A549 (cell line): ENCODE measurements at regions not wholly inside any gene's neighbourhood (a gene's known extent, or its start where the extent isn't known, plus 50 kb on each side); places are given as distances from the start of the nearest gene placed in this dataset.

ENCODE experiments used
- ATAC-seq, 2 experiments: fragments of 200-7000 bp in 1 of 2; fragments of >200 bp in 1 of 2; cut with Nextera tagmentation in 1 of 2; cut with Tn5 transposase in 1 of 2; 3 replicates each; pipeline versions ENCODE4 v1.8.0 to v1.9.1; 2018 to 2020; ENCODE audit warnings: mild to moderate bottlenecking in 1 of 2, moderate library complexity in 1 of 2
- CTCF ChIA-PET: fragments of 300-600 bp; sonication (Branson Sonifier 250); formaldehyde crosslinking; extraction: SDS; loops from one replicate; lab custom pipeline; 2021; ENCODE audit warnings: antibody characterized with exemption, inconsistent platforms; lab: Yijun Ruan, JAX
- POLR2A ChIA-PET: fragments of 350-600 bp; formaldehyde crosslinking; extraction: SDS; loops from one replicate; lab custom pipeline; 2021; ENCODE audit warnings: antibody characterized with exemption, inconsistent platforms; lab: Yijun Ruan, JAX
- DNase-seq, 2 experiments: peaks; one replicate each; pipeline versions ENCODE4 v3.0.0 to v3.0.0-alpha.2; 2011 to 2016; ENCODE audit warnings: low read depth in 1 of 2, low spot score in 1 of 2
- FAIRE-seq: peaks from 2 replicates; lab custom pipeline; 2011; peaks lifted over from hg19 to GRCh38; lab: Jason Lieb, UNC
- H3K27ac ChIP-seq, 2 experiments: fragments of >200 bp; sonication (Bioruptor Twin); formaldehyde crosslinking; 3 replicates each; pipeline ENCODE4 v1.5.1; 2016 to 2017
- H3K4me1 ChIP-seq: fragments of >200 bp; sonication (Bioruptor Twin); formaldehyde crosslinking; 3 replicates; pipeline ENCODE4 v1.6.1; 2016
- H3K4me2 ChIP-seq: fragments of >200 bp; sonication (Bioruptor Twin); formaldehyde crosslinking; 3 replicates; pipeline ENCODE4 v1.6.1; 2016
- H3K4me3 ChIP-seq: fragments of >200 bp; sonication (Bioruptor Twin); formaldehyde crosslinking; 3 replicates; pipeline ENCODE4 v1.5.1; 2016
- H3K9me3 ChIP-seq: fragments of >200 bp; sonication (Bioruptor Twin); formaldehyde crosslinking; 3 replicates; pipeline ENCODE4 v1.6.1; 2016
- CBX8 ChIP-seq: fragments of 200-600 bp; sonication (generic); IDR thresholded peaks from 2 replicates; pipeline ENCODE4 v1.6.1; 2016
- CEBPB ChIP-seq, 2 experiments: fragments of >200 bp in 1 of 2; sonication (Bioruptor Twin) in 1 of 2; formaldehyde crosslinking in 1 of 2; IDR thresholded peaks; 2 replicates each; pipeline ENCODE4 v1.6.1; 2012 to 2016
- FOSL2 ChIP-seq, 2 experiments: fragments of 450-650 bp in 1 of 2; fragments of >200 bp in 1 of 2; sonication (Bioruptor Twin) in 1 of 2; formaldehyde crosslinking; IDR thresholded peaks; 2 replicates each; pipeline versions ENCODE4 v1.5.0 to v1.6.1; 2016 to 2020; ENCODE audit warnings: mild to moderate bottlenecking in 1 of 2, moderate library complexity in 1 of 2
- GATA3 ChIP-seq: IDR thresholded peaks from 2 replicates; pipeline ENCODE4 v1.6.1; 2012; ENCODE audit warnings: borderline replicate concordance
- HDAC2 ChIP-seq: fragments of 200-600 bp; sonication (generic); IDR thresholded peaks from 2 replicates; pipeline ENCODE4 v1.6.1; 2016
- HES2 ChIP-seq: fragments of >200 bp; sonication (Bioruptor Twin); formaldehyde crosslinking; IDR thresholded peaks from 2 replicates; pipeline ENCODE4 v1.6.1; 2016
- HOXB13 ChIP-seq: fragments of 250-450 bp; sonication (Bioruptor Pico); IDR thresholded peaks from 2 replicates; pipeline ENCODE4 v1.5.0; 2020; ENCODE audit warnings: low read depth, mild to moderate bottlenecking, moderate library complexity
- JUNB ChIP-seq: fragments of >200 bp; sonication (Bioruptor Twin); formaldehyde crosslinking; IDR thresholded peaks from 2 replicates; pipeline ENCODE4 v1.6.1; 2016
- MAFK ChIP-seq: fragments of 450-650 bp; IDR thresholded peaks from 2 replicates; pipeline ENCODE4 v1.6.1; 2014; ENCODE audit not compliant: partially characterized antibody
- PHF8 ChIP-seq: fragments of 200-600 bp; sonication (generic); IDR thresholded peaks from 2 replicates; pipeline ENCODE4 v1.6.1; 2016; ENCODE audit warnings: low read depth, mild to moderate bottlenecking, antibody characterized with exemption, moderate library complexity, borderline replicate concordance
- POLR2AphosphoS2 ChIP-seq: conservative IDR thresholded peaks from 2 replicates; pipeline ENCODE4 v1.6.1; 2012; ENCODE audit warnings: low read length, improper control_type of control experiment, inconsistent platforms
- RARB ChIP-seq: fragments of 250-450 bp; sonication (Bioruptor Pico); IDR thresholded peaks from 2 replicates; pipeline ENCODE4 v1.8.0; 2021; ENCODE audit warnings: mild to moderate bottlenecking, moderate library complexity
- REST ChIP-seq: fragments of 200-600 bp; sonication (generic); IDR thresholded peaks from 2 replicates; pipeline ENCODE4 v1.6.1; 2016; ENCODE audit warnings: antibody characterized with exemption, mild to moderate bottlenecking, moderate library complexity
- RNF2 ChIP-seq: fragments of 200-600 bp; sonication (generic); IDR thresholded peaks from 2 replicates; pipeline ENCODE4 v1.6.1; 2016; ENCODE audit warnings: low read depth, mild to moderate bottlenecking, antibody characterized with exemption, moderate library complexity, borderline replicate concordance
- ZNF302 ChIP-seq: fragments of 250-450 bp; sonication (Bioruptor Pico); IDR thresholded peaks from 2 replicates; pipeline ENCODE4 v1.9.0; 2021; ENCODE audit warnings: inconsistent platforms, mild to moderate bottlenecking, moderate library complexity
- WGBS: methylation state at CpG from one replicate; pipeline ENCODE4 v1.1.6; 2017; ENCODE audit errors: missing lambda C conversion rate; 5-methylcytosine and 5-hydroxymethylcytosine counted together

- no peak overlapping the region for H3K4me3 ChIP-seq
- H3K4me1 ChIP-seq = peaks cover 52% of the 10 kb centered on the region
- peak in 1 of 2 experiments; percentile 84; a peak in 3 of 6 replicates for ATAC-seq
- POLR2A ChIA-PET = interaction anchor here (1.1 kb wide), 1 partner anchor 87 kb away, joined by 3 read pairs; no protein-coding TSS in a partner anchor
- TF ChIP-seq HES2 (no peak), GATA3 (peak; percentile 79), REST (no peak), MAFK (no peak), HDAC2 (no peak), POLR2AphosphoS2 (no peak), PHF8 (no peak), CBX8 (no peak)
- TF ChIP-seq, all 56 proteins: peak for 1
- WGBS = 47% methylated on average over 1 of the region's 1 CpG
- CTCF ChIA-PET = interaction anchor here (1.1 to 1.3 kb wide), 2 partner anchors 12 to 131 kb away, joined by 3 to 4 read pairs; no protein-coding TSS in a partner anchor
- Histone ChIP-seq H3K9me3 (no peaks in the 10 kb centered on the region), H3K27ac (peak overlapping the region; percentile 67 to 80), H3K4me2 (peak overlapping the region; percentile 50)
- DNase-seq = peak in 1 of 2 experiments; percentile 82
- FAIRE-seq = no peak
Observed at GRCh38 chr4:74544655-74545361, 99.9 kb downstream of the AREG start.

GRCh38 chr4:74545448-74545847 lies 100.5 kb downstream of the AREG start:
- peaks cover 47% of the 10 kb centered on the region for H3K4me1 ChIP-seq
- FAIRE-seq = no peak
- no peak for TF ChIP-seq HOXB13 (CRISPR knock-in tag)
- TF ChIP-seq CEBPB (IDR thresholded peaks at IDR 0.05) = peak; percentile 11 to 84; a peak in 2 of 4 replicates
- peak; percentile 46 for TF ChIP-seq MAFK
- TF ChIP-seq, all 56 proteins: peak for 2
- CTCF ChIA-PET = interaction anchor here (1.1 kb wide), 1 partner anchor 13 kb away, joined by 3 read pairs; no protein-coding TSS in a partner anchor
- DNase-seq (peak in 1 of 2 experiments; percentile 37), ATAC-seq (peak in 1 of 2 experiments; percentile 45; a peak in 3 of 6 replicates)
- Histone ChIP-seq H3K27ac (peak overlapping the region; percentile 67 to 80), H3K4me3 (no peak overlapping the region), H3K9me3 (no peaks in the 10 kb centered on the region), H3K4me2 (peak overlapping the region; percentile 50)
- POLR2A ChIA-PET = interaction anchor here (1.1 kb wide), 1 partner anchor 86 kb away, joined by 3 read pairs; no protein-coding TSS in a partner anchor

- peak overlapping the region; percentile 50; the same call in 2 of the 3 replicates for H3K4me2 ChIP-seq
- peak in 1 of 2 experiments; percentile 19 for DNase-seq
- no peak for FAIRE-seq
- POLR2A ChIA-PET = no interaction called here
- H3K4me3 ChIP-seq = no peak overlapping the region
- peak in 1 of 2 experiments; percentile 19; a peak in 2 of 6 replicates for ATAC-seq
- H3K27ac ChIP-seq = peak overlapping the region; percentile 12 to 67; a peak in 5 of 6 replicates
- CTCF ChIA-PET = no interaction called here
- 35% methylated on average over 2 of the region's 2 CpGs for WGBS
- no peak for TF ChIP-seq GATA3
- no peak for TF ChIP-seq RNF2
- TF ChIP-seq FOSL2 (IDR thresholded peaks at IDR 0.05) = no peak
- 0 out of 2 replicates have a peak, but pooled peaks have one; percentile 24 for TF ChIP-seq FOSL2 (CRISPR knock-in tag; IDR thresholded peaks at IDR 0.05)
- no peak for TF ChIP-seq HDAC2
- TF ChIP-seq ZNF302 (CRISPR knock-in tag) = no peak
- no peak for TF ChIP-seq RARB (CRISPR knock-in tag)
- TF ChIP-seq CEBPB (IDR thresholded peaks at IDR 0.05) = 0 out of 4 replicates have a peak, but pooled peaks of 1 of the 2 experiments have one; percentile 22
- TF ChIP-seq JUNB = no peak
- TF ChIP-seq, all 56 proteins: peak for 2
- Histone ChIP-seq H3K9me3 (no peaks in the 10 kb centered on the region), H3K4me1 (peaks cover 47% of the 10 kb centered on the region)
Observed at GRCh38 chr4:74546057-74546456, 101.1 kb downstream of the AREG start.
